Lung (tissue), 11 donors: ENCODE measurements at regions not wholly inside any gene's neighbourhood (a gene's known extent, or its start where the extent isn't known, plus 50 kb on each side); places are given as distances from the start of the nearest gene placed in this dataset.

ENCODE experiments used
- ATAC-seq: fragments of 200-7000 bp; cut with Tn5 transposase; one replicate; pipeline ENCODE4 v1.9.1; 2020; ENCODE audit warnings: moderate number of reproducible peaks; ENCODE audit not compliant: insufficient read depth, low FRiP score
- DNase-seq, 3 donors: peaks; one replicate each; pipeline ENCODE4 v3.0.0-alpha.2; 2013 to 2017
- H3K27ac ChIP-seq, 2 donors: one replicate each; pipeline ENCODE4 v1.5.1; 2013; ENCODE audit warnings: mild to moderate bottlenecking in 2 of 2, moderate library complexity in 2 of 2, control low read depth in 1 of 2, inconsistent platforms in 1 of 2, low read depth in 1 of 2, low read length in 1 of 2
- H3K27me3 ChIP-seq, 3 donors: one replicate each; pipeline ENCODE4 v1.5.1; 2013; ENCODE audit warnings: low read length in 2 of 3; ENCODE audit not compliant: control insufficient read depth in 3 of 3, insufficient read depth in 3 of 3
- H3K36me3 ChIP-seq, 4 donors: one replicate each; pipeline ENCODE4 v1.5.1; 2013; ENCODE audit warnings: low read length in 4 of 4, mild to moderate bottlenecking in 1 of 4, moderate library complexity in 1 of 4; ENCODE audit not compliant: control insufficient read depth in 4 of 4, insufficient read depth in 4 of 4
- H3K4me1 ChIP-seq, 5 donors: one replicate each; pipeline ENCODE4 v1.5.1; 2013; ENCODE audit warnings: low read length in 5 of 5, mild to moderate bottlenecking in 2 of 5, moderate library complexity in 1 of 5; ENCODE audit not compliant: control insufficient read depth in 5 of 5, insufficient read depth in 5 of 5
- H3K4me3 ChIP-seq: one replicate; pipeline ENCODE4 v1.5.1; 2013; ENCODE audit warnings: mild to moderate bottlenecking, control low read depth, moderate library complexity
- H3K9ac ChIP-seq, 2 donors: one replicate each; pipeline ENCODE4 v1.5.1; 2013; ENCODE audit warnings: low read length in 2 of 2, control low read depth in 1 of 2; ENCODE audit not compliant: insufficient read depth in 1 of 2
- H3K9me3 ChIP-seq, 4 donors: one replicate each; pipeline ENCODE4 v1.5.1; 2013; ENCODE audit warnings: low read length in 3 of 4, mild to moderate bottlenecking in 1 of 4, moderate library complexity in 1 of 4; ENCODE audit not compliant: control insufficient read depth in 4 of 4, insufficient read depth in 3 of 4
- CTCF ChIP-seq: IDR thresholded peaks from 2 replicates; pipeline ENCODE4 v1.5.1; 2012; ENCODE audit warnings: mild to moderate bottlenecking; ENCODE audit errors: control extremely low read depth, extremely low read depth
- WGBS, 2 donors: extraction: QIAGEN DNeasy Blood & Tissue Kit; methylation state at CpG; one replicate each; pipeline ENCODE4 v1.1.7; 2013; 5-methylcytosine and 5-hydroxymethylcytosine counted together
- donor health status: control.
- donor health status: control.
- donor health status: Bipolar disorder and iron deficiency.
- donor health status: healthy.
- donor health status: DM: yes; HTN: yes; CAD: no.

- Histone ChIP-seq H3K36me3 (no peaks in the 10 kb centered on the region), H3K9ac (no peak overlapping the region), H3K4me3 (no peak overlapping the region), H3K27ac (no peak overlapping the region), H3K4me1 (no peaks in the 10 kb centered on the region), H3K27me3 (no peaks in the 10 kb centered on the region), H3K9me3 (peaks cover 2 to 8% (median 4%) of the 10 kb centered on the region in 4 donors)
- DNase-seq = no peak
- WGBS, 2 donors = 94 to 96% methylated on average over 1 of the region's 1 CpG
- ATAC-seq = no peak
- TF ChIP-seq CTCF = no peak
Measured at GRCh38 chr2:145423809-145424208, 903.9 kb upstream of the ZEB2 start.

GRCh38 chr2:145422576-145422975, 902.7 kb upstream of the ZEB2 start:
- Histone ChIP-seq H3K9me3 (peaks cover 2 to 8% (median 4%) of the 10 kb centered on the region in 4 donors), H3K9ac (no peak overlapping the region), H3K36me3 (no peaks in the 10 kb centered on the region), H3K27ac (no peak overlapping the region), H3K27me3 (no peaks in the 10 kb centered on the region), H3K4me1 (no peaks in the 10 kb centered on the region), H3K4me3 (no peak overlapping the region)
- no peak for TF ChIP-seq CTCF
- no peak for DNase-seq
- 90 to 92% methylated on average over 1 of the region's 1 CpG for WGBS, 2 donors
- no peak for ATAC-seq

GRCh38 chr2:145421841-145422240, 901.9 kb upstream of the ZEB2 start:
- no peak overlapping the region for H3K4me3 ChIP-seq
- no peaks in the 10 kb centered on the region for H3K36me3 ChIP-seq
- WGBS, 2 donors = 83 to 91% methylated on average over 1 of the region's 1 CpG
- H3K27ac ChIP-seq = no peak overlapping the region
- no peaks in the 10 kb centered on the region for H3K4me1 ChIP-seq
- no peak for DNase-seq
- H3K9me3 ChIP-seq = peaks cover 2 to 8% (median 4%) of the 10 kb centered on the region in 4 donors
- TF ChIP-seq CTCF = no peak
- no peak for ATAC-seq
- H3K9ac ChIP-seq = no peak overlapping the region
- no peaks in the 10 kb centered on the region for H3K27me3 ChIP-seq

GRCh38 chr2:145416640-145417039, 896.7 kb upstream of the ZEB2 start:
- H3K27ac ChIP-seq = no peak overlapping the region
- H3K4me1 ChIP-seq = no peaks in the 10 kb centered on the region
- H3K9ac ChIP-seq = no peak overlapping the region
- peaks cover 0 to 9% (median 4%) of the 10 kb centered on the region in 4 donors for H3K9me3 ChIP-seq
- H3K36me3 ChIP-seq = no peaks in the 10 kb centered on the region
- 96% methylated on average over 2 of the region's 2 CpGs for WGBS, 2 donors
- DNase-seq = no peak
- no peaks in the 10 kb centered on the region for H3K27me3 ChIP-seq
- TF ChIP-seq CTCF = no peak
- H3K4me3 ChIP-seq = no peak overlapping the region
- no peak for ATAC-seq
